ENCODE measurements at regions not wholly inside any gene's neighbourhood (a gene's known extent, or its start where the extent isn't known, plus 50 kb on each side); places are given as distances from the start of the nearest gene placed in this dataset.

DNA sequence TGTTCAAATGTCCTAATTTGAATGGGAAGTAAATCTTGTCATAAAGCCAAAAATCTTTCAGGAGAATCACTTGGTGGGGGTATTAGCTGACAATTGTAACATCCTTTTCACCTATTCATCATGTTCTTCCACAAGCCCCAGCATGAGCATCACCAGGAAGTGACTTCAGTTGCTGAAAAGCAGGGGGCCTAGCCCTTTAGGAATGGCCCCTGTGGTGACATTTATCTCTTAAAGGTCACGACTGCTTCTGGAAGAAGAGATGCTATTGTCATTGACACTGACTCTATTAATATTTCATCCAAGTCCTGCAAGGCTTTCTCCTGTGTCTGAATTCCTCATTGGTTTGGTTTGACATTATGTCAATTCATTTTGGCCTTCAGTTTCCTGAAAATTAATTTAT, 92.6 kb downstream of the OR5AK2 start:
- H3K4me1 ChIP-seq (ENCODE audit: control insufficient read depth in 3 of 3, insufficient read depth in 3 of 3, low read length in 3 of 3): no peaks in the 10 kb centered on the region

DNA sequence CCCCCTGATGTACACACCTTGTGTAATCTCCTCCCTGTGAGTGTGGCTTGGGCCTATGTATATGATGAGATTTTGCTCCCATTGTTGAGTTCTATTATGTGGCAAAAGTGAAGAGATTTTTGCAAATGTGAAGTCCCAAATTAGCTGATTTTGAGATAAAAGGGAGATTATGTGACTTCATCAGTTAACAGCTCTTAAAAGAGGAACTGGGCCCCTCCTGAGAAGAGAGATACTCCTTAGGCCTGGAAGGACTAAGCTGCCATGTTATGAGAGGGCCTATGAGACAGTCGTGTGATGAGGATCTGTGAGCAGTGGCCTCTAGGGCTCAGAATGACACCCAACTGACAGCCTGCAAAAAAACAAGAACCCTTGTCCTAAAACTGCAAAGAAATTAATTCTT, 93.4 kb downstream of the OR5AK2 start:
- Histone ChIP-seq H3K36me3 (ENCODE audit: control insufficient read depth in 3 of 3, insufficient read depth in 3 of 3, low read length in 3 of 3) (no peaks in the 10 kb centered on the region), H3K4me3 (ENCODE audit: low read length in 3 of 3) (no peak overlapping the region), H3K27me3 (ENCODE audit: control insufficient read depth in 3 of 3, insufficient read depth in 3 of 3, low read length in 3 of 3) (no peaks in the 10 kb centered on the region), H3K9ac (ENCODE audit: low read depth in 1 of 3, low read length in 3 of 3) (no peak overlapping the region), H3K4me1 (ENCODE audit: control insufficient read depth in 3 of 3, insufficient read depth in 3 of 3, low read length in 3 of 3) (no peaks in the 10 kb centered on the region), H3K27ac (ENCODE audit: low read depth, low read length) (no peak overlapping the region), H3K9me3 (ENCODE audit: control insufficient read depth in 3 of 3, low read length in 3 of 3) (no peaks in the 10 kb centered on the region)

More for the DNA sequence above, 92.6 kb downstream of the OR5AK2 start:
- Histone ChIP-seq H3K27me3 (ENCODE audit: control insufficient read depth in 3 of 3, insufficient read depth in 3 of 3, low read length in 3 of 3) (no peaks in the 10 kb centered on the region), H3K9ac (ENCODE audit: low read depth in 1 of 3, low read length in 3 of 3) (no peak overlapping the region), H3K4me3 (ENCODE audit: low read length in 3 of 3) (no peak overlapping the region), H3K27ac (ENCODE audit: low read depth, low read length) (no peak overlapping the region), H3K36me3 (ENCODE audit: control insufficient read depth in 3 of 3, insufficient read depth in 3 of 3, low read length in 3 of 3) (no peaks in the 10 kb centered on the region), H3K9me3 (ENCODE audit: control insufficient read depth in 3 of 3, low read length in 3 of 3) (no peaks in the 10 kb centered on the region)

DNA sequence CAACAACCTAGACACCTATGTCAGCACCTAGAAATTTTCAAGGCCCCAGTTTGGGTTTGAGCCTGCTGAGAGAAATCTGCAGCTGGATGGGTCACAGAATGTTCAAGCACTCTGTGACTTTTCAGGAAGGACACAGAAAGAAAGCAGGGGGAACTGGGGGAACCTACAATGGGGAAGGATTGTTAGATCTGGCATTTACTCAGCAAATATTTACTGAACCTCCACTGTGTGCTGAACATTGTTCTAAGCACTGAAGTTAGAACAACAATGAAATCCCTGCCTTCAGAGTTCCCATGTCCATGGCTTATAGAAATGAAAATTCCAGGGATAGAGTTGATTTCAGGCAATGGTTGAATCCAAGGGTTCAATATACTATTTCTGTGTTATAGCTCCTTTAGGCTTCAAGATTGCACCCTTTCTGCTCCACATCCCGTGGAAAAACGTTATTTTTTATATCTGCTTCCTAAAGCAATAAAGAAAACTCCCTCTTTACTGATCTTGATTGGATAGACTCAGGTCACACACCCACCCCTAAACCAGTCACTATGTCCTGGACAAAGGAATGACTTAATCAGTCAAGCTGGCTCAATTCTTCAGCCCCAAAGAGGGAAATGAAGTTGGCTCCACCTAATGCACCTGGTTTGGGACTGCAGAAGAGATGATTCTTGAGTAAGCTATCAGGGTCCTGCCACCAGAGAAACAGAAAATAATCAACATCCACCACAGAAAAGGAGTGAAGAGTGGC, 95.1 kb downstream of the OR5AK2 start:
- no peak overlapping the region for H3K27ac ChIP-seq (ENCODE audit: low read depth, low read length)
- H3K36me3 ChIP-seq (ENCODE audit: control insufficient read depth in 3 of 3, insufficient read depth in 3 of 3, low read length in 3 of 3): no peaks in the 10 kb centered on the region
- H3K9me3 ChIP-seq (ENCODE audit: control insufficient read depth in 3 of 3, low read length in 3 of 3): no peaks in the 10 kb centered on the region
- no peaks in the 10 kb centered on the region for H3K4me1 ChIP-seq (ENCODE audit: control insufficient read depth in 3 of 3, insufficient read depth in 3 of 3, low read length in 3 of 3)
- H3K9ac ChIP-seq (ENCODE audit: low read depth in 1 of 3, low read length in 3 of 3): no peak overlapping the region
- H3K27me3 ChIP-seq (ENCODE audit: control insufficient read depth in 3 of 3, insufficient read depth in 3 of 3, low read length in 3 of 3): no peaks in the 10 kb centered on the region
- H3K4me3 ChIP-seq (ENCODE audit: low read length in 3 of 3): no peak overlapping the region

DNA sequence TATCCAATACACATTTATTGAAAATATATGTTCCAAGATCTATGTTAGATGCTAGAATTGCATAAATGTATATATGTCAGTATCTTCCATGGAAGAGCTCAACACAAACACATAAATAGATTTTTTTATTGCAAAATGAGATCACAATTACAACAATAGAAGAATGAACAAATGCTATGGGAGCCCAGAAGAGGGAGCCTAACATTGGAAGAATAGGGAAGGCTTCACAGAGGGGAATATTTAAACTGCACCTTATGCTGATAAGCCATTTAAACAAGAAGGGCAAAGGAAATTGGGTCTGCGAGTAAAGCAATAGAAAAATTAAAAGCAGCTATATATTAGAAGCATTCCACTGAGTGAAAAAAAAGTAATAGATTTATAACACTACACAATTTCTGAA, 96.1 kb upstream of the LRRC55 start:
- Histone ChIP-seq H3K9me3 (ENCODE audit: control insufficient read depth in 3 of 3, low read length in 3 of 3) (no peaks in the 10 kb centered on the region), H3K36me3 (ENCODE audit: control insufficient read depth in 3 of 3, insufficient read depth in 3 of 3, low read length in 3 of 3) (no peaks in the 10 kb centered on the region), H3K4me3 (ENCODE audit: low read length in 3 of 3) (no peak overlapping the region), H3K27ac (ENCODE audit: low read depth, low read length) (no peak overlapping the region), H3K9ac (ENCODE audit: low read depth in 1 of 3, low read length in 3 of 3) (no peak overlapping the region), H3K27me3 (ENCODE audit: control insufficient read depth in 3 of 3, insufficient read depth in 3 of 3, low read length in 3 of 3) (no peaks in the 10 kb centered on the region), H3K4me1 (ENCODE audit: control insufficient read depth in 3 of 3, insufficient read depth in 3 of 3, low read length in 3 of 3) (no peaks in the 10 kb centered on the region)

DNA sequence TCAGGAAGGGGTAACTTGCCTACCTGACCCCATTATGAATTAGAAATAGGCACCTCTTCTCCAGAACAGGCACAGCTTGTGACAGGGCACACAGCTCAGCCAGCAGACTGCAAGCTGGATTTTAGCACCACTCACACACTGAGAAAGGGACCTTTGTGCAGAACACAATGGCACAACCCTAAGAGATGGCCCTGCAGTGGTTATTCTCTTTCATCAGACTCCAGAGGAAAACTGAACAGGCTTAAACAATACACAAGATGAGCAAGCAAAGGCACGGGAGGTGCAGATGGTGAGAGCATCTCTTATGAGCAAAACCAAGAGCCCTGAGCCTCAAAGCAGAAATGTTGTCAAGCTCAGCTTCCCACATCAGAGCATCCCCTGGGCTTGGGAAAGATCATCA, 93.8 kb upstream of the LRRC55 start:
- no peaks in the 10 kb centered on the region for H3K4me1 ChIP-seq (ENCODE audit: control insufficient read depth in 3 of 3, insufficient read depth in 3 of 3, low read length in 3 of 3)
- H3K36me3 ChIP-seq (ENCODE audit: control insufficient read depth in 3 of 3, insufficient read depth in 3 of 3, low read length in 3 of 3): no peaks in the 10 kb centered on the region
- H3K4me3 ChIP-seq (ENCODE audit: low read length in 3 of 3): no peak overlapping the region
- H3K9me3 ChIP-seq (ENCODE audit: control insufficient read depth in 3 of 3, low read length in 3 of 3): no peaks in the 10 kb centered on the region
- no peak overlapping the region for H3K9ac ChIP-seq (ENCODE audit: low read depth in 1 of 3, low read length in 3 of 3)
- H3K27me3 ChIP-seq (ENCODE audit: control insufficient read depth in 3 of 3, insufficient read depth in 3 of 3, low read length in 3 of 3): no peaks in the 10 kb centered on the region
- H3K27ac ChIP-seq (ENCODE audit: low read depth, low read length): no peak overlapping the region

DNA sequence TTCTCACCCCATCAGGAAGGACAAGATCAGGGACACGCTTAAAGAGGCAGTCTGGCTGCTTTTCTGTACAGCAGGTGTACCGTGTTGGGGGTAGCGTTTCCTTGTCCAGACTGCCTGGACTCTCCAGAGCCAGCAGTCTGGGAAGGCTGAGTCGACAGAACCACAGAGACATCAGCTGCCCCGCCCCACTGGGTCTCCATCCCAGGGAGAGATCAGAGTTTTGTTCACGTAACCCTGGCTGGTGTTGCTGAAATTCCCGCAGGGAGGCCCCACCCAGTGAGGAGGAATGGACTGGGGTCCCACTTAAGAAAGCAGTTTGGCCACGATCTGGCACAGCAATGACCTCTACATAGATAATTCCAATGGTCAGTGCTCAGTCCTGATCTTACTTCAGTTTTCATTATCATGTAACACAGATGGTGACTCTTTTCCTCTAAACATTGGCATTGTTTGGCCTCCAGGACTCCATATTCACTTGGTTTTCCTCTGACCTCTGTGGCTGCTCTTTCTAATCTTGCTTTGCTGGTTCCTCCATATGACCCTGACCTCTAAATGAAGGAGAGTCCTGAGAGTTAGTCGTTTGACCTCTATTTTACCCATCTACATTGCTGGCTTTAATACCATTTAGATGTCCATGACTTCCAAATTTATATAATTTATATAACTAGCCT, 89.6 kb upstream of the LRRC55 start:
- H3K27me3 ChIP-seq (ENCODE audit: control insufficient read depth in 3 of 3, insufficient read depth in 3 of 3, low read length in 3 of 3): no peaks in the 10 kb centered on the region
- no peaks in the 10 kb centered on the region for H3K36me3 ChIP-seq (ENCODE audit: control insufficient read depth in 3 of 3, insufficient read depth in 3 of 3, low read length in 3 of 3)
- H3K9me3 ChIP-seq (ENCODE audit: control insufficient read depth in 3 of 3, low read length in 3 of 3): no peaks in the 10 kb centered on the region
- H3K27ac ChIP-seq (ENCODE audit: low read depth, low read length): no peak overlapping the region
- H3K4me3 ChIP-seq (ENCODE audit: low read length in 3 of 3): no peak overlapping the region
- H3K9ac ChIP-seq (ENCODE audit: low read depth in 1 of 3, low read length in 3 of 3): no peak overlapping the region
- H3K4me1 ChIP-seq (ENCODE audit: control insufficient read depth in 3 of 3, insufficient read depth in 3 of 3, low read length in 3 of 3): no peaks in the 10 kb centered on the region

DNA sequence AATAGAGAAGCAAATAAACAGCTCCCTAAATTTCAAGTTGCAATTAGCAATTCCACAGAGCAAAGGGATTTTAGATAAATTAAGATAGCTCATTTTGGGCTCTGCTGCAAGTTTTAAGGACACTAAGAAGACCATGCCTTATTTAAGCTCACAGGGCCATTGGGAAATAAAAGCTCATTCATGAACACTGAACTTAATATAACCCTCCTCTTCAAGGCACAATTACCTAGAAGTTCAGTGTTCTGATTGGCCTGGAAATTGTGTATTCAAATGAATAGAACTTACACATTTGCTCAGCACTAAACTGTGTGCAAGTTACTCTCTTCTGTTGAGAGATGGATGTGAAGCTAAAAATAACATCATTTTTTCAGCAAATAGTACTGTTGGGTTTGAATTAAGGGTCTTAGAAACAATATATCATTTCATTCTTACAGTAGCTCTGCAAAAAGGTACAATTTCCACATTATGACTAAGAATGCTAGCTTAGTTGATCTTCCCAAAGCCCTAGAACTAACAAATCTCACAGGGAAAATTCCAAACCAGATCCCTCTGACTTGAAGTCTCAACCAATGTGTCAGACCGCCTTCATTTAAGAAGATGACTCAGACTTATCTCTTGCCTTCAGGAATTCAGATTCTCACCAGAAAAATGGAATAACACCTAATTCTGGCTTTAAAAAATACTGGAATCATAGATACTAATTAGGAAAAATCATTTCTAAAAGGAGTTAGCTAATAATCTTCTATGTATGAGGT, 87.4 kb upstream of the LRRC55 start:
- no peaks in the 10 kb centered on the region for H3K9me3 ChIP-seq (ENCODE audit: control insufficient read depth in 3 of 3, low read length in 3 of 3)
- no peak overlapping the region for H3K4me3 ChIP-seq (ENCODE audit: low read length in 3 of 3)
- no peaks in the 10 kb centered on the region for H3K27me3 ChIP-seq (ENCODE audit: control insufficient read depth in 3 of 3, insufficient read depth in 3 of 3, low read length in 3 of 3)
- no peaks in the 10 kb centered on the region for H3K4me1 ChIP-seq (ENCODE audit: control insufficient read depth in 3 of 3, insufficient read depth in 3 of 3, low read length in 3 of 3)
- no peak overlapping the region for H3K9ac ChIP-seq (ENCODE audit: low read depth in 1 of 3, low read length in 3 of 3)
- no peaks in the 10 kb centered on the region for H3K36me3 ChIP-seq (ENCODE audit: control insufficient read depth in 3 of 3, insufficient read depth in 3 of 3, low read length in 3 of 3)
- H3K27ac ChIP-seq (ENCODE audit: low read depth, low read length): no peak overlapping the region

DNA sequence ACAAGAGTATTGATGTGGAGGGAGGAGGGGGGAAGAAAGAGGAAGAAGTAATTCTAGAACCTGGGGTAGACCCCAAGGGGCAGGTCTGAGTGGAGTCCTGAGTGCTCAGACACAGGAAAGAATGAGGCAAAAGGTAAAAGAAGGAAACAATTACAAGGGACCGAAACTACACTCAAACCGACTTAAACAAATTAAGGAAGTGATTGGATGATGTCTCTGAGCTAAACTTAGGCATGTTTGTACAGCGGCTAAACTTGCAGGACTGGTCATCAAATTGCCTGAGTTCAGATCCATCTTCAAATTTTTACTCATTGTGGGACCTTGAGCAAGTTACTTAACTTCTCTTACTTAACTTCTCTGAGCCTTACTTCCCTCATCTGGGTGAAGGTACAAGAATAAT, 86.3 kb upstream of the LRRC55 start:
- H3K27ac ChIP-seq (ENCODE audit: low read depth, low read length): no peak overlapping the region

DNA sequence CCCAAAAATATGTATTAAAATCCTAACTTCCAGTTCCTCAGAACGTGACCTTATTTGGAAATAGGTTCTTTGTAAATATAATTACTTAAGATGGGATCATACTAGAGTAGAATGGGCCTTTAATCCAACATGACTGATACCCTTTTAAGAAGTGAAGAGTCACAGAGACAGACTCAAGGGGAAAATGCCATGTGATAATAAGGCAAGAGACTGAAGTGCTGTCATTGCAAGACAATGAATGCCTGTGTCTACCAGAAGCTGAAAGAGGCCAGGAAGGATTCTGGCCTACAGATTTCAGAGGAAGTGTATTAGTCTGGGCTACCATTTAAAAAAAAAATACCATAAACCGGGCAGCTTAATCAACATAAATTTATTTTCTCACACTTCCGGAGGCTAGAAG, 85.9 kb upstream of the LRRC55 start:
- H3K9me3 ChIP-seq (ENCODE audit: control insufficient read depth in 3 of 3, low read length in 3 of 3): no peaks in the 10 kb centered on the region
- no peaks in the 10 kb centered on the region for H3K4me1 ChIP-seq (ENCODE audit: control insufficient read depth in 3 of 3, insufficient read depth in 3 of 3, low read length in 3 of 3)
- no peaks in the 10 kb centered on the region for H3K27me3 ChIP-seq (ENCODE audit: control insufficient read depth in 3 of 3, insufficient read depth in 3 of 3, low read length in 3 of 3)
- H3K9ac ChIP-seq (ENCODE audit: low read depth in 1 of 3, low read length in 3 of 3): no peak overlapping the region
- H3K36me3 ChIP-seq (ENCODE audit: control insufficient read depth in 3 of 3, insufficient read depth in 3 of 3, low read length in 3 of 3): no peaks in the 10 kb centered on the region
- H3K4me3 ChIP-seq (ENCODE audit: low read length in 3 of 3): no peak overlapping the region
- no peak overlapping the region for H3K27ac ChIP-seq (ENCODE audit: low read depth, low read length)

More for the DNA sequence above, 86.3 kb upstream of the LRRC55 start:
- no peaks in the 10 kb centered on the region for H3K36me3 ChIP-seq (ENCODE audit: control insufficient read depth in 3 of 3, insufficient read depth in 3 of 3, low read length in 3 of 3)
- H3K4me1 ChIP-seq (ENCODE audit: control insufficient read depth in 3 of 3, insufficient read depth in 3 of 3, low read length in 3 of 3): no peaks in the 10 kb centered on the region
- no peaks in the 10 kb centered on the region for H3K27me3 ChIP-seq (ENCODE audit: control insufficient read depth in 3 of 3, insufficient read depth in 3 of 3, low read length in 3 of 3)
- H3K9ac ChIP-seq (ENCODE audit: low read depth in 1 of 3, low read length in 3 of 3): no peak overlapping the region
- no peaks in the 10 kb centered on the region for H3K9me3 ChIP-seq (ENCODE audit: control insufficient read depth in 3 of 3, low read length in 3 of 3)
- H3K4me3 ChIP-seq (ENCODE audit: low read length in 3 of 3): no peak overlapping the region

DNA sequence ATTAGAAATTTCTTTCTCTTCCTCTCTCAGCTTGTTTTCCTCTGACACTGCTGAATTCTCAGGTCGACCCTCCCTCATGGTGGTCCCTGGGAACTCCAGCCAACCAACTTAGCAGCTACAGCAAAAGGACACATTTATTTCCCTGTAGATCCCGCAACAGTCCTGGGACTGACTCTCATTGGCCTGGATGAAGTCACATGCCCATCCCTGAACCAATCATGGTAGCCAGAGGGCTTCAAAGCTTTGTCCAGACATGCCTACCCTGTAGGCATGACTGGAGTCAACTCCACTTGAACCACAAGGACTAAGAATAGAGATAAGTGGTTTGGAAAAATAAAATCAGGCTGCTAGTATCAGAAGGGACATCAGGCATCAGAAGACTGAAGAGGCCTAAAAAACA, 84.6 kb upstream of the LRRC55 start:
- H3K9ac ChIP-seq (ENCODE audit: low read depth in 1 of 3, low read length in 3 of 3): no peak overlapping the region
- no peak overlapping the region for H3K4me3 ChIP-seq (ENCODE audit: low read length in 3 of 3)
- H3K4me1 ChIP-seq (ENCODE audit: control insufficient read depth in 3 of 3, insufficient read depth in 3 of 3, low read length in 3 of 3): no peaks in the 10 kb centered on the region
- no peak overlapping the region for H3K27ac ChIP-seq (ENCODE audit: low read depth, low read length)
- no peaks in the 10 kb centered on the region for H3K9me3 ChIP-seq (ENCODE audit: control insufficient read depth in 3 of 3, low read length in 3 of 3)
- no peaks in the 10 kb centered on the region for H3K27me3 ChIP-seq (ENCODE audit: control insufficient read depth in 3 of 3, insufficient read depth in 3 of 3, low read length in 3 of 3)
- no peaks in the 10 kb centered on the region for H3K36me3 ChIP-seq (ENCODE audit: control insufficient read depth in 3 of 3, insufficient read depth in 3 of 3, low read length in 3 of 3)
